Trophoblast cell (in vitro differentiated cells and primary cell): ENCODE measurements at regions not wholly inside any gene's neighbourhood (a gene's known extent, or its start where the extent isn't known, plus 50 kb on each side); places are given as distances from the start of the nearest gene placed in this dataset.
"Not testable (repeated sequence)": the region's sequence is repeated elsewhere in the genome, so short reads cannot be mapped to it uniquely, and the experiment has no call there.

Source experiments
- DNase-seq, 2 donors: peaks; one replicate each; pipeline ENCODE4 v3.0.0-alpha.2; 2016
- H2AFZ ChIP-seq: 2 replicates; pipeline ENCODE4 v1.6.1; 2013; ENCODE audit warnings: low read length, moderate library complexity, mild to moderate bottlenecking; ENCODE audit not compliant: insufficient read depth, poor library complexity
- H2AK5ac ChIP-seq: 2 replicates; pipeline ENCODE4 v1.6.1; 2013; ENCODE audit warnings: mild to moderate bottlenecking, low read length
- H2BK120ac ChIP-seq: 2 replicates; pipeline ENCODE4 v1.6.1; 2013; ENCODE audit warnings: low read length, mild to moderate bottlenecking, moderate library complexity; ENCODE audit not compliant: insufficient read depth, poor library complexity
- H2BK12ac ChIP-seq: 2 replicates; pipeline ENCODE4 v1.6.1; 2013; ENCODE audit warnings: mild to moderate bottlenecking, low read length, moderate library complexity
- H2BK5ac ChIP-seq: 2 replicates; pipeline ENCODE4 v1.6.1; 2013; ENCODE audit warnings: low read length, low read depth, moderate library complexity, mild to moderate bottlenecking; ENCODE audit not compliant: poor library complexity
- H3K14ac ChIP-seq: 2 replicates; pipeline ENCODE4 v1.6.1; 2013; ENCODE audit warnings: mild to moderate bottlenecking, low read length
- H3K18ac ChIP-seq: 2 replicates; pipeline ENCODE4 v1.6.1; 2013; ENCODE audit warnings: mild to moderate bottlenecking, low read length
- H3K23ac ChIP-seq: 2 replicates; pipeline ENCODE4 v1.6.1; 2013; ENCODE audit warnings: low read length
- H3K27ac ChIP-seq: 2 replicates; pipeline ENCODE4 v1.5.1; 2013; ENCODE audit warnings: low read depth, mild to moderate bottlenecking, inconsistent platforms, low read length, moderate library complexity
- H3K27me3 ChIP-seq: 2 replicates; pipeline ENCODE4 v1.6.1; 2013; ENCODE audit warnings: inconsistent platforms, mild to moderate bottlenecking, low read length, moderate library complexity; ENCODE audit not compliant: insufficient read depth
- H3K36me3 ChIP-seq, 2 experiments: 1 replicate in 1 of 2; 2 replicates in 1 of 2; pipeline ENCODE4 v1.6.1; 2013; ENCODE audit warnings: low read length in 2 of 2, mild to moderate bottlenecking in 2 of 2, moderate library complexity in 1 of 2; ENCODE audit not compliant: insufficient read depth in 2 of 2, control insufficient read depth in 1 of 2
- H3K4ac ChIP-seq: 2 replicates; pipeline ENCODE4 v1.6.1; 2013; ENCODE audit warnings: low read depth, mild to moderate bottlenecking, low read length, moderate library complexity
- H3K4me1 ChIP-seq, 2 experiments: 1 replicate in 1 of 2; 2 replicates in 1 of 2; pipeline ENCODE4 v1.6.1; 2013; ENCODE audit warnings: low read length in 2 of 2, mild to moderate bottlenecking in 2 of 2, moderate library complexity in 1 of 2; ENCODE audit not compliant: insufficient read depth in 2 of 2, control insufficient read depth in 1 of 2
- H3K4me2 ChIP-seq: 2 replicates; pipeline ENCODE4 v1.6.1; 2013; ENCODE audit warnings: inconsistent platforms, mild to moderate bottlenecking, low read length, moderate library complexity
- H3K4me3 ChIP-seq: 2 replicates; pipeline ENCODE4 v1.5.1; 2013; ENCODE audit warnings: mild to moderate bottlenecking, low read depth, low read length, inconsistent platforms
- H3K79me1 ChIP-seq: one replicate; pipeline ENCODE4 v1.6.1; 2013; ENCODE audit warnings: low read length
- H3K79me2 ChIP-seq: 2 replicates; pipeline ENCODE4 v1.6.1; 2013; ENCODE audit warnings: low read length, mild to moderate bottlenecking; ENCODE audit not compliant: control insufficient read depth, insufficient read depth, poor library complexity
- H3K9ac ChIP-seq: 2 replicates; pipeline ENCODE4 v1.6.1; 2013; ENCODE audit warnings: mild to moderate bottlenecking, low read length
- H3K9me3 ChIP-seq: 2 replicates; pipeline ENCODE4 v1.6.1; 2013; ENCODE audit warnings: low read depth, mild to moderate bottlenecking, control low read depth, inconsistent platforms, low read length; ENCODE audit not compliant: insufficient read depth
- H4K12ac ChIP-seq: 2 replicates; pipeline ENCODE4 v1.6.1; 2013; ENCODE audit warnings: low read depth, mild to moderate bottlenecking, low read length, moderate library complexity
- H4K8ac ChIP-seq: 2 replicates; pipeline ENCODE4 v1.6.1; 2013; ENCODE audit warnings: low read depth, mild to moderate bottlenecking, low read length, moderate library complexity
- H4K91ac ChIP-seq: one replicate; pipeline ENCODE4 v1.6.1; 2013; ENCODE audit warnings: low read depth, mild to moderate bottlenecking, low read length, moderate library complexity
- WGBS: extraction: QIAGEN DNeasy Blood & Tissue Kit; methylation state at CpG from one replicate; pipeline ENCODE4 v1.1.7; 2013; ENCODE audit warnings: missing lambda C conversion rate; ENCODE audit not compliant: insufficient read length, insufficient coverage; ENCODE audit errors: extremely low coverage; 5-methylcytosine and 5-hydroxymethylcytosine counted together

DNA sequence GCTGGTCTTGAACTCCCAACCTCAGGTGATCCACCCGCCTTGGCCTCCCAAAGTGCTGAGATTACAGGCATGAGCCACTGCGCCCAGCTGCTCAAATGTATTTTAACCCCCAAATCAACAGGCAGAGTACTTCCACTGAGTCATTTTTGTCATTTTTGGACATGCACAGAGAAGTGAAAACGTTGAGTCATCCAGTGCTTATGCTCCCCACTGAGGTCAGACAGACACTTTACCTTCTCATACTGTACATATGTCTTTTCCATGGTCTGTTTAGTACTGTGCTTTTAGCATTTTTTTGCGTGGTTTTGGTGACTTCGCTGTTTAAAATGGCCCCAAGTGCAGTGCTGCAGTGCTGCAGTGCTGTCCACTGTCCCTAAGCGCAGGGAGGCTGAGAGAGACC, 99.1 kb downstream of the TBC1D26 start:
- DNase-seq, result peak in 1 of 2 donors; percentile 16
- H3K14ac ChIP-seq, H2BK120ac ChIP-seq, H3K79me1 ChIP-seq, H3K18ac ChIP-seq, H3K4me1 ChIP-seq, H3K4ac ChIP-seq, H3K9ac ChIP-seq, H3K4me2 ChIP-seq, H4K8ac ChIP-seq, H2BK12ac ChIP-seq, H3K4me3 ChIP-seq, H3K9me3 ChIP-seq, H2AK5ac ChIP-seq, H4K91ac ChIP-seq, H3K79me2 ChIP-seq, H3K27ac ChIP-seq, H2AFZ ChIP-seq, H2BK5ac ChIP-seq, H3K27me3 ChIP-seq, H3K23ac ChIP-seq, H3K36me3 ChIP-seq, H4K12ac ChIP-seq: not testable (repeated sequence)
- no CpG with 5 or more reads among the region's 6 CpGs for WGBS

DNA sequence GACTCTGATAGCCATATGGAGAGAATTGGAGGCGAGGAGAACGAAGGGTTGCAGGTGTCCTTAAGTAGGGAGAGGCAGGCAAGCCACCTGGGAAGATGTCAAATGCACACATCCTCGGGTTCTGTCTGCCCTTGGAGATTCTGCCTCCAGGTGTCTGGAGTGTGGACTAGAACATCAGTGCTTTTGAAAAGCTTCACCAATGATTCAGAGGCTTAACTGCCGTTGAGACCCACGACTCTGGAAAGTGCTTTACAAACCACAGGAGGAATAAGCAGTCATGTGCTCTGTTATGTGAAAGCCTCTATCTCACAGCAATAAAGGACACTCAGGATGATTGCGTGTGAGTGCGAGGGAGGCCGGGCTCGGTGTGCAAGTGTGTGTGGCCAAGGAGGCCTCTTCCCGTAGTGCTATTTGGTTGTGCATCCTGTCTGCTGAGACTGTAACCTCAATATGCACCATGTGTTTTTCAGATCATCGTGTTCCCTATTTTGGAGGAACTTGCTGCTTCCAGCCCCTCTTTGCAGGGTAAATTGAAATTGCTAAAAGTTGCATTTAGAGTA, 100.9 kb downstream of the TBC1D26 start:
- not testable (repeated sequence) for H3K79me2 ChIP-seq, H3K18ac ChIP-seq, H3K27ac ChIP-seq, H4K12ac ChIP-seq, H3K36me3 ChIP-seq, H3K14ac ChIP-seq, H2BK12ac ChIP-seq, H2AK5ac ChIP-seq, H4K91ac ChIP-seq, H3K27me3 ChIP-seq, H3K4me2 ChIP-seq, H2BK5ac ChIP-seq, H4K8ac ChIP-seq, H3K4me1 ChIP-seq, H3K79me1 ChIP-seq, H2BK120ac ChIP-seq, H2AFZ ChIP-seq, H3K9me3 ChIP-seq, H3K4ac ChIP-seq, H3K9ac ChIP-seq, H3K23ac ChIP-seq, H3K4me3 ChIP-seq, DNase-seq
- WGBS, result no CpG with 5 or more reads among the region's 11 CpGs

DNA sequence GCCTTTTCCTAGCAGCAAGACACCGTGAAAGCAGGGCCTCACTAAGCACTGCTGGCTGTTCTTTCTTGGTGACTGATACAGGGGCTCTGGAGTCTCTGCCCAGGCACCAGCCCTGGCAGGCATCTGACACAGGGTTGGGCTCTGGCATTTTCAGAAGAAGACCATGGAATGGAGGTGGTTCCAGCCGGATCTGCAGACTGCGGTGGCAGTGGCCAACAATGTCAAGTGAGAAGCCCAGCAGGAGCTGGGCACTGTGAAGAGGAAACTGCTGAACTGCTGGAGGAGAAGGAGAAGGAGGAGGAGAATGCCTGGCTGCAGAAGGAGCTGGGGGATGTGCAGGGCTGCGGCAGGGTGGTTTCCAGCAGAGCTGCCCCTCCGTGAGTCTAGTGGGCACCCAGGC, 101.8 kb downstream of the TBC1D26 start:
- H3K79me2 ChIP-seq, H3K4ac ChIP-seq, H4K8ac ChIP-seq, H3K4me3 ChIP-seq, DNase-seq, H3K79me1 ChIP-seq, H3K4me1 ChIP-seq, H3K27me3 ChIP-seq, H3K4me2 ChIP-seq, H3K36me3 ChIP-seq, H3K18ac ChIP-seq, H4K91ac ChIP-seq, H4K12ac ChIP-seq, H3K27ac ChIP-seq, H2AFZ ChIP-seq, H2BK5ac ChIP-seq, H3K23ac ChIP-seq, H3K14ac ChIP-seq, H3K9ac ChIP-seq, H2BK12ac ChIP-seq, H3K9me3 ChIP-seq, H2AK5ac ChIP-seq, H2BK120ac ChIP-seq: not testable (repeated sequence)
- WGBS, result no CpG with 5 or more reads among the region's 5 CpGs

DNA sequence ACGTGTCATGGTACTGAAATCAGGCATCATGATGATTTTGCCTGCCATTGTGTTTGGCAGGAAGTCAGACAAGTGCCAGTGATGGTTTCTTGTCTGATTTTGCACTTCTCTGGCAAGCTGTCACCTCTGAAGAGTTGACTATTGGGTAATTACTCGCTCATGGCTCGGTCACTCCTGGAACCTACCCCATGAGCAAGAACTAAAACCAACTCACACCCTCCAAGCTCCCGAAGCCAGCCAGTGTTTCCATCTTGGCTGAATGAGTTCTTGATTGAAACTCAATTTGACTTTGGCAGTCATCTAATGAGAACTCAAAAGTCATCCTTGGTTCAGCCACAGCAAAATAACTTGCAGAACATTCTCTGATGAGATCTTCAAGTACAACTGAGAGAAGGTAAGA, 103.4 kb downstream of the TBC1D26 start:
- H3K79me2 ChIP-seq, H3K79me1 ChIP-seq, H3K27me3 ChIP-seq, DNase-seq, H3K18ac ChIP-seq, H3K4me2 ChIP-seq, H4K8ac ChIP-seq, H2AFZ ChIP-seq, H3K4ac ChIP-seq, H2AK5ac ChIP-seq, H2BK12ac ChIP-seq, H3K14ac ChIP-seq, H2BK5ac ChIP-seq, H3K27ac ChIP-seq, H3K9ac ChIP-seq, H2BK120ac ChIP-seq, H3K4me1 ChIP-seq, H4K12ac ChIP-seq, H3K23ac ChIP-seq, H4K91ac ChIP-seq, H3K4me3 ChIP-seq, H3K36me3 ChIP-seq, H3K9me3 ChIP-seq: not testable (repeated sequence)
- no CpG with 5 or more reads among the region's 4 CpGs for WGBS
